OCI-LY1 (cell line): ENCODE measurements at regions not wholly inside any gene's neighbourhood (a gene's known extent, or its start where the extent isn't known, plus 50 kb on each side); places are given as distances from the start of the nearest gene placed in this dataset.

Experiments used
- H2AFZ ChIP-seq: fragments of 200-600 bp; sonication (generic), shearing (Covaris generic); 2 replicates; pipeline ENCODE4 v1.6.0; 2014; ENCODE audit warnings: antibody characterized with exemption, mild to moderate bottlenecking, low read length
- H3F3A ChIP-seq: fragments of 200-600 bp; sonication (generic), shearing (Covaris generic); 2 replicates; pipeline ENCODE4 v1.6.0; 2014; ENCODE audit warnings: mild to moderate bottlenecking, antibody characterized with exemption, low read length, moderate library complexity; ENCODE audit not compliant: insufficient read depth
- H3K27ac ChIP-seq: fragments of 200-600 bp; sonication (generic); 2 replicates; pipeline ENCODE4 v1.5.1; 2014; ENCODE audit warnings: low read length, mixed run types, mild to moderate bottlenecking, low read depth; ENCODE audit not compliant: poor library complexity, severe bottlenecking
- H3K27me3 ChIP-seq: fragments of 200-600 bp; sonication (generic); 2 replicates; pipeline ENCODE4 v1.6.0; 2014; ENCODE audit warnings: antibody characterized with exemption, mild to moderate bottlenecking, low read length, moderate library complexity; ENCODE audit not compliant: insufficient read depth
- H3K36me3 ChIP-seq: fragments of 200-600 bp; sonication (generic); 2 replicates; pipeline ENCODE4 v1.6.1; 2014; ENCODE audit warnings: mild to moderate bottlenecking, antibody characterized with exemption, low read length, moderate library complexity, mixed read lengths; ENCODE audit not compliant: insufficient read depth
- H3K4me1 ChIP-seq: fragments of 200-600 bp; sonication (generic); 2 replicates; pipeline ENCODE4 v1.5.1; 2014; ENCODE audit warnings: mild to moderate bottlenecking, low read length, moderate library complexity; ENCODE audit not compliant: insufficient read depth, severe bottlenecking
- H3K4me2 ChIP-seq: fragments of 200-600 bp; sonication (generic), shearing (Covaris generic); 2 replicates; pipeline ENCODE4 v1.6.1; 2014; ENCODE audit warnings: low read length
- H3K4me3 ChIP-seq: fragments of 200-600 bp; sonication (generic); 2 replicates; pipeline ENCODE4 v1.5.1; 2014; ENCODE audit warnings: low read length, low read depth, mild to moderate bottlenecking, mixed read lengths; ENCODE audit not compliant: poor library complexity, severe bottlenecking
- H3K79me2 ChIP-seq: fragments of 200-600 bp; shearing (Covaris generic); 2 replicates; pipeline ENCODE4 v1.6.1; 2016; ENCODE audit warnings: mixed run types, low read length, mixed read lengths; ENCODE audit not compliant: insufficient read depth
- H3K9ac ChIP-seq: fragments of 200-600 bp; sonication (generic), shearing (Covaris generic); 2 replicates; pipeline ENCODE4 v1.6.1; 2014; ENCODE audit warnings: mild to moderate bottlenecking, low read length, mixed read lengths
- H3K9me2 ChIP-seq: fragments of 200-600 bp; sonication (generic), shearing (Covaris generic); 2 replicates; pipeline ENCODE4 v1.6.1; 2014; ENCODE audit warnings: low read depth, mild to moderate bottlenecking, low read length, mixed read lengths
- H3K9me3 ChIP-seq: fragments of 200-600 bp; shearing (Covaris generic); 2 replicates; pipeline ENCODE4 v1.6.1; 2014; ENCODE audit warnings: low read length, mixed read lengths
- H4K20me1 ChIP-seq: fragments of 200-600 bp; sonication (generic), shearing (Covaris generic); 2 replicates; pipeline ENCODE4 v1.6.0; 2016; ENCODE audit warnings: mild to moderate bottlenecking, low read length; ENCODE audit not compliant: insufficient read depth
- EZH2 ChIP-seq: fragments of 200-600 bp; sonication (generic), shearing (Covaris generic); IDR thresholded peaks from 2 replicates; pipeline ENCODE4 v1.8.0; 2017; ENCODE audit warnings: borderline replicate concordance, mixed run types, mild to moderate bottlenecking, antibody characterized with exemption, low read length, moderate library complexity, mixed read lengths
- TF ChIP-seq, protein P1 (sequence below): fragments of 200-600 bp; sonication (generic), shearing (Covaris generic); IDR thresholded peaks from 2 replicates; pipeline ENCODE4 v1.5.1; 2017; ENCODE audit warnings: mild to moderate bottlenecking, antibody characterized with exemption, low read length, moderate library complexity, mixed read lengths

DNA sequence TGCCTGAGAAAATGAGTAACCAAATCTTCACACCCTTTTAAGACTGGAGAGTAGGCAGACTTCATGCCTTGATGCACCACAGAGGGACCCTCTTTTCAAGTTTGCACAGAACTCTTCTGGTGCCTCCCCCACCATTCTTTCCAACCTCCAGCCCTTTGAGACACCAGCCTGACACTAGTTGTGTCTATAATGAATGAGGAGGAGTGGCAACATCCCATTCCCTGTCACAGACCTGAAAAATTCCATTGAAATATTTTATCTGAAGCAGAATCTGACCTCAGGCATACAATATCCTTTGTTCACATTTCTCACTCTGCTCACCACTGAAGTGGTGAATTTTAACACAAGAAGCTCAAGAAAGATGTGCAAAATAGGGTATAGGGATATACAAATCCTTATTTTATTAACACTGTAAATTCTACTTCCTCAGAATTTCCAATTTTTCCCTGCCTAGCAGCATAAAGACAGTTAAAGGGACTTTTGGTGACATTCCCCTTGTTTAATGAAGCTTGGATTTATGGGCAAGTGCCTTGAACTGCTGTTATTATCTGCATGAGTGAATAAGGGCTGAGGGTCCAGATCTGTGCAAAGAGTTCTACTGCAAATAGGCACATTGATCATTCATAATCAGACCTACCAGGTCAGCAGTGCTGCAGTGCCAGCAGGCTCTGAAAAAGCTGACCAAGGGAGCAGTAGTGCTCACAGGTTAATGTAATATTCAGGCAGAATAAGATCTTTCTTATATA, 149.9 kb upstream of the PAQR3 start:
- Histone ChIP-seq H3K27ac (no peak overlapping the region), H3K79me2 (no peaks in the 10 kb centered on the region), H3F3A (no peaks in the 10 kb centered on the region), H2AFZ (no peak overlapping the region), H3K36me3 (no peaks in the 10 kb centered on the region), H3K4me3 (no peak overlapping the region), H3K9ac (no peak overlapping the region), H3K9me3 (no peaks in the 10 kb centered on the region), H3K9me2 (no peaks in the 10 kb centered on the region), H4K20me1 (no peaks in the 10 kb centered on the region), H3K27me3 (no peaks in the 10 kb centered on the region), H3K4me1 (no peaks in the 10 kb centered on the region), H3K4me2 (no peak overlapping the region)
- no peak for TF ChIP-seq EZH2
- TF ChIP-seq, protein P1, sequence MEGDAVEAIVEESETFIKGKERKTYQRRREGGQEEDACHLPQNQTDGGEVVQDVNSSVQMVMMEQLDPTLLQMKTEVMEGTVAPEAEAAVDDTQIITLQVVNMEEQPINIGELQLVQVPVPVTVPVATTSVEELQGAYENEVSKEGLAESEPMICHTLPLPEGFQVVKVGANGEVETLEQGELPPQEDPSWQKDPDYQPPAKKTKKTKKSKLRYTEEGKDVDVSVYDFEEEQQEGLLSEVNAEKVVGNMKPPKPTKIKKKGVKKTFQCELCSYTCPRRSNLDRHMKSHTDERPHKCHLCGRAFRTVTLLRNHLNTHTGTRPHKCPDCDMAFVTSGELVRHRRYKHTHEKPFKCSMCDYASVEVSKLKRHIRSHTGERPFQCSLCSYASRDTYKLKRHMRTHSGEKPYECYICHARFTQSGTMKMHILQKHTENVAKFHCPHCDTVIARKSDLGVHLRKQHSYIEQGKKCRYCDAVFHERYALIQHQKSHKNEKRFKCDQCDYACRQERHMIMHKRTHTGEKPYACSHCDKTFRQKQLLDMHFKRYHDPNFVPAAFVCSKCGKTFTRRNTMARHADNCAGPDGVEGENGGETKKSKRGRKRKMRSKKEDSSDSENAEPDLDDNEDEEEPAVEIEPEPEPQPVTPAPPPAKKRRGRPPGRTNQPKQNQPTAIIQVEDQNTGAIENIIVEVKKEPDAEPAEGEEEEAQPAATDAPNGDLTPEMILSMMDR = no peak

DNA sequence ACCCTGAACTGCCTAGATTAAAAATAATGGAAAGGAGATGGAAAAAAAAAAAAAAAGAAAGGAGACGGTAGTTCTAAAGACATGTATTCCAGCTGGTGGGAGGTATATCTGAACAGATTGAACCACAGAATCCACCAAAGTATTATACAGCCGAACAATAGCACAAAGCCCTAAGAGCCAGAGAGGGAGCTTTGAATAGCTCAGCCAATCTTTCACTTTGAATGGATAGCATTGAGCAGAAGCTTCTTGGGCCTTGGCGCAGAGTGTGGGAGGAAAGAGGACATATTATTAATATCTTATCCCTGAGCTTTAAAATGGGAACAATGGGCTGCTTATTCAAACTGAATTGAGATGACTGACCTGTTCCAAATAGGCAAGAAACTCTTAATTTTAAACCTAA, 147.8 kb upstream of the PAQR3 start:
- Histone ChIP-seq H3K79me2 (no peaks in the 10 kb centered on the region), H4K20me1 (no peaks in the 10 kb centered on the region), H3K36me3 (no peaks in the 10 kb centered on the region), H3K27ac (no peak overlapping the region), H3K27me3 (no peaks in the 10 kb centered on the region), H2AFZ (no peak overlapping the region), H3K4me2 (no peak overlapping the region), H3K9me3 (peaks cover under 1% of the 10 kb centered on the region; the same call in 1 of the 2 replicates), H3F3A (no peaks in the 10 kb centered on the region), H3K4me3 (no peak overlapping the region), H3K4me1 (no peaks in the 10 kb centered on the region), H3K9me2 (no peaks in the 10 kb centered on the region), H3K9ac (no peak overlapping the region)
- TF ChIP-seq, protein P1 = no peak
- TF ChIP-seq EZH2 = no peak

DNA sequence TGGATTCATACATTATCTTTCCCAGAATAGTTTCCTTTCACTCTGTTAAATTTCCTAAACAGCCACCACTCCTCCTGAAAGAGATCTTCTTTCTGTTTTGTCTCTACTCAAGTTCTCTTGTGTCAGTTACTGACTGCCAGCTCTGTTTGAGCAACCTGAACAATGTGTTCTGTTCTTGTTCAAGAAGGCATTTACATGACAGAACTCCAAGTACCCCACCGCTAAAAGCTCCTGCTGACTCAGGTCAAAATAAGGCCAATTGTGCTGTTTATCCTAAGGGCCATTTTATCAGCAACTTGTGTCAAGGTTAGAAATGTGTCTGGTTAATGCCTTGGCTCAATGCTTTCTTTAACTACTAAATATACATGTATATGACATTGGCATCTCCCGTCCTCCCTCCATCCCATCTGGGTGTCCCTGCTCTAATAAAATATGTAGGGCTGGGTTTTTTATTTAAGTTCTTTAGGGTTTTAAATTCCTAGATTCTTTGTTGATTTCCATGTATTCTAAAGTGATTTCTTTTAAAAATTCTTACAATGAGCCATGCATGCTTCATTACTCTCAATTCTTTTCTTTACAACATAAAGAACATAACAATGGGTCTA, 144.3 kb upstream of the PAQR3 start:
- Histone ChIP-seq H3K27me3 (no peaks in the 10 kb centered on the region), H3K79me2 (no peaks in the 10 kb centered on the region), H3K27ac (no peak overlapping the region), H3K36me3 (no peaks in the 10 kb centered on the region), H2AFZ (no peak overlapping the region), H3K9ac (no peak overlapping the region), H3K9me2 (no peaks in the 10 kb centered on the region), H3K9me3 (peaks cover 3% of the 10 kb centered on the region; the same call in 1 of the 2 replicates), H3K4me2 (no peak overlapping the region), H3K4me3 (no peak overlapping the region), H3K4me1 (no peaks in the 10 kb centered on the region), H4K20me1 (no peaks in the 10 kb centered on the region), H3F3A (no peaks in the 10 kb centered on the region)
- TF ChIP-seq, protein P1 = no peak
- no peak for TF ChIP-seq EZH2
